GM18511 (cell line): ENCODE measurements at regions not wholly inside any gene's neighbourhood (a gene's known extent, or its start where the extent isn't known, plus 50 kb on each side); places are given as distances from the start of the nearest gene placed in this dataset.

Experiments
- ATAC-seq: cut with Tn5 transposase; IDR thresholded peaks from one replicate; pipeline ENCODE4 v1.9.1; 2021; ENCODE audit warnings: mild to moderate bottlenecking, moderate library complexity; ENCODE audit not compliant: unreplicated experiment

DNA sequence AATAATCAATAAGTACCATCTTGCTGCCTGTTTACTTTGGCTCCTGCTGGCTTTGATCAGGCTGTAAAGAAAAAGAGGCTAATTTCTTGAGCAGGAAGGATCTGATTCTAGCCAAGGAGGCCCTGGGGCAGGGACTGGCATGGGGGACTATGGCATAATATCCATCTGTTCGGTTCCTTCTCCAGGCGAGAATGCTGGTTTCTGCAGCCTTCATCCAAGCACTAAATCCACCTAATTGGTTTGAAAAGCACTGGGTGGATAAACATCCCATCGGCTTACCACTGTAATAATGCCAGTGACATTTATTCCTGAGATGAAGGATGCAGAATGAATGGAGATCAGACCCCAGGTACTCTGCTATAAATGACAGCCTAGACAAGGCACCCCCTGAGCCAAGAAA lies 180.0 kb upstream of the ASIC2 start:
- ATAC-seq: no peak

DNA sequence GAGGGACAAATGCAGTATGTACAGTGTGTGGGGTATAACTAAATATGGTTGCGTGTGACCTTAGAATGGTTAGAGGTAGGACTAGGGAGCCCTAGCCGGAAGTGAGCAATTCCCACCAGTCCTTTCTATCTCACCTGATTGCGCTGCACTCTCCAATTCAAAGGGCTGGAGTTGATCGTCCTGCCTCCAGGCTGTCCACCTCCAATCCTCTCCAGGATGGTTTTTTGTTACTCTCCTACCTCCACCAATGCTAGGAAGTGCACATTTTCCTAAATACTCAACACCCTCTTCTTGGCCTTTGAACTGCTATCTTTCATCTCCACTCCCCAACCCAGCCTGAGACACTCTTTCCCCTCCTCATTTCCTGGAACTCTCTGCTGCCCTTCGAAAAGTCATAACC lies 181.7 kb upstream of the ASIC2 start:
- no peak for ATAC-seq

DNA sequence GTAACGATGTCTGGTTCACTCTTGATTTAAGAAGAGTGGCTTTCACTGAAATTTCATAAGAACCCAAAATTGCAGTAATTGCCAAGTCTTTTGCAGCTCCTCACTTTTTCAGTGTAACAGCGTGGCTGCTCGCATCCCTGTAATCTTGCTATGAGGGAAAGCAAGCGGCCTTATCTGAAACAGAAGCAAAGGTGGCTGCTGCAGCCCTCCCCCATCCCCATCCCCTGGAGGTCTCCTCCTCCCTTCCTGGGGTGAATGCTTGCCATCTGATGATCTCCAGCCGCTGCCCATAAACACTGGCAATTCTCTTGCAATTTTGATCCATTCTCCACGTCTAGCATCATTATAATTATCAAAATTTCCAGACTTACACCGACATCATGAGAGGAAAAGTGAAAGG lies 182.5 kb upstream of the ASIC2 start:
- no peak for ATAC-seq

DNA sequence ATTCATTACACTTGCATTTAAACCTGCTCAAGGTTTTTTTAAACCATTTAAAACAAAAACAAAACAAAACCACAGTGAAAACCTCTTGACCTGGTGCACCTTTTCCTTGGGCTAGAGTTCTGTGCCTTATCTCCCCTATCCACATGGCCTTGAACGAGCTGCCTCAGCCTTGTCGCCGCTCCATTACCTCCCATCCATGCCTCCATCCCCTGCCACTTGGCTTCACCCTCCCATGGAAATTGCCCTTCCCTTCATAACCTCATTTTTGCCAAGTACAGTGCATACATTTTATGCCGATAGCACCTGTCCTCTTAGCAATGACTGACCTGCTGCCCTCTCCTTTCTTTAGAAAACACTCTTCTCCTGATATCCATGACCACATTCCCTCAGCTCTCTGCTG lies 188.6 kb upstream of the ASIC2 start:
- no peak for ATAC-seq

DNA sequence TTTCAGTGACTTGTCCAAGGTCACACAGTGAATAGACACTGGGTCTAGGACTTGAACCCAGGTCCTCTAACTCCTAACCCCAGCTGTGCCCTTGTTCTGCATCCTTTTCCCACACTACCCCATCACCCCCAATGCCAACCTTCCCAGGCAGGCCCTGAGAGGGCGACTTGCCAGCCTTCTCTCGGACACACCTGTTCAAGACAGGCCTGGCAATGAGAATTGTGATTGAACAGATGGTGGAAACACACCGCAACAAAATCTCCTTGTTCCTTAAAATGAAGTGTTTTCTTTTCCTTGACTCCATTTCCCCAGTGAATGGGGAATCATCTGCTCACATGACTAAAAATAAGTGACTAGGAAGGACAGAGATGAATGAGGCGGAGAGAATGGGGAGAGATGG lies 189.5 kb upstream of the ASIC2 start:
- no peak for ATAC-seq

DNA sequence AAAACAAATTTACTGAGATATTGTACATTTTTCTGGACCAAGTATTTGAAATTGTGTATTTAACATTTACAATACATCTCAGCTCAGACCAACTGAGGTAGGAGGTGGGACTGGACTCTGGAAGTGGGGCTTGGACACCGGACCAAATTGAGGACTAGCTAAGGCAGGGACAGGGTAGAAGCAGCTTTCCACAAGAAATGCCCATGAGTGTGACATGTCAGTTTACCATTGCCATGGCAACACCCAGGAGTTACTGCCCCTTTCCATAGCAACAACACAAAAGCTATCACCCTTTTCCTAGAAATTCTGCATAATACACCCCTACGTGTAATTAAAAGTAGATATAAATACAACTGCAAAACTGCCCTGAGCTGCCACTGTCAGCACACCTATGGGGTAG lies 191.5 kb upstream of the ASIC2 start:
- no peak for ATAC-seq

DNA sequence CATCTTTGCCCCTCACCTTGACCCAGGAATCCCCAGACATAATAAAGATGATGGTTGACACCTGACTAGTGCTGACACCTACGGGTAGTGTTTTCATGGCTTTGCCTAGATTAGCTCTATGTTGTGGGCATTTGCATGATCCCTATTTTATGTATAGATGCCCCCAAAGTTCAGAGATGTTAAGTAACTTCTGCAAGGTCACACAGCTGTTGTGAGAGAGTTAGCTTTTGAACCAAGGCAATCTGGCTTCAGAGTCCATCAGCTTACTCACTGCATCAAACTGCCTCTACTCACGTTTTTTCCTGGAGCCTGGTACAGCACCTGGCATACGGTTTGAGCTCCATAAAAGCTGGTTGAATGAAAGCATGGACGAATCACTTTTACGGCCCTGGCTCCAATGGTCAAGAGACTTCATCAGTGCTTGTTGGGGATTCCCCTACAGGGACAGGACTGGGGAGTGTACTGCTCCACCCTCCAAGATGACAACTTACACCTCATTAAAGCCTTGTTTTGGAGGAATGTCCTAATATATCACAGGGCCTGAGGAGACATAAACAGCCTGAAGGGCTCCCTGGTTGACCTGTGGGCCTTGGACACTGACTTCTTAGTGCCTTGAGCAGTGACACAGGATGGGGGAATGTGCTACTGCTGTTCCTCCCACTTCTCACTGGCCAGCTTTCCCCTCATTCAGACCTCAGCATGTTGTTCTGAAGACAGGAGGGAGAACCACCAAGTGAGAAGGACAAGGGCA lies 193.2 kb upstream of the ASIC2 start:
- no peak for ATAC-seq

DNA sequence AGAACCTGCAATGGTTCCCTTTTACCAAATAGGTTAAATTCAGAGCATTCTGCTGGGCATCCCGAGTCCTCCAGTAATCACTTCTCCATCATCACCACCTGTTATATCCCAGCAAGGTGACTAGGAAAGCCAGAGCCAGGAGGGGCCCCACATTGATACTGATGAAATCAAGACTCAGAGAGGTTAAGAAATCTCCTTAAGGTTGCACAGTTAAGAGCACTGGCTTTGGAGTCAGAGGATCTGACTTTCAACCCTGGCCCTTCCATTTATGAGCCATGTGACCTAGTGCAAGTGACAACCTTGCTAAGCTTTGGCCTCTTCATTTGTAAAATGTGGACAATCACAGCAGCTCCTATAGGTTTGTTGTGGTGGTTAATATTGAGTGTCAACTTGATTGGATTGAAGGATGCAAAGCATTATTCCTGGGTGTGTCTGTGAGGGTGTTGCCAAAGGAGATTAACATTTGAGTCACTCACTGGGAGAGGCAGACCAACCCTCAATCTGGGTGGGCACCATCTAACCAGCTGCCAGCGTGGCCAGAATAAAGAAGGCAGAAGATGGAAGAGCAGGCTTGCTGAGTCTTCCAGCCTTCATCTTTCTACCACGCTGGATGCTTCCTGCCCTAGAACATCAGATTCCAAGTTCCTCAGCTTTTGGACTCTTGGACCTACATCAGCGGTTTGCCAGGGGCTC lies 194.2 kb upstream of the ASIC2 start:
- no peak for ATAC-seq

DNA sequence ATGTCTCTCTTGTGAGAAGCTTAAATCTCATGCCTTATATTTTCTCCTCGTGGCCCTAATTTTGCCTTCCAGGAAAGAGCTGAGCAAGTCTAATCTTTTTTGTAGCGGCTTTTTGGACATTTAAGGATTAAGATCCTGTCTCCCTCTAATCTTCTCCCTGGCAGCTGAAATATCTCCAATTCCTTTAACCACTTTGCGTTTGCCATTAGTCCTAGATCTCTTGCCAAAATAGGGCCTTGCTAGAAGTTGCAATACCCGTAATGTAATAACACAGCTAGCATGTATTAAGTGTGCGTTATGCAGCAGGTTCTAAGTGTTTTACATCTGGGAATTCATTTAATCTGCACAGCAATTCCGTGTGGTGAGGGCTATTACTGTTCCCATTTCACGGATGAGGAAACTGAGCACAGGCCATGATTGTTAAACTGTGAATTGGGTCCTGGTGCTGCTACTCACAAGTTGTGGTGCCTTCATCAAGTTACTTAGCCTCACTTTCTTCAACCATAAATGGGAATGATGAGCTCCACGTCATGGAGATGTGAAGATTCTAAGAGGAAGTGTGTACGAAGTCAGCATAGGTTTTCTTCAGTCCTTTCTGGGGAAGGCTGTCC lies 198.9 kb upstream of the ASIC2 start:
- no peak for ATAC-seq

DNA sequence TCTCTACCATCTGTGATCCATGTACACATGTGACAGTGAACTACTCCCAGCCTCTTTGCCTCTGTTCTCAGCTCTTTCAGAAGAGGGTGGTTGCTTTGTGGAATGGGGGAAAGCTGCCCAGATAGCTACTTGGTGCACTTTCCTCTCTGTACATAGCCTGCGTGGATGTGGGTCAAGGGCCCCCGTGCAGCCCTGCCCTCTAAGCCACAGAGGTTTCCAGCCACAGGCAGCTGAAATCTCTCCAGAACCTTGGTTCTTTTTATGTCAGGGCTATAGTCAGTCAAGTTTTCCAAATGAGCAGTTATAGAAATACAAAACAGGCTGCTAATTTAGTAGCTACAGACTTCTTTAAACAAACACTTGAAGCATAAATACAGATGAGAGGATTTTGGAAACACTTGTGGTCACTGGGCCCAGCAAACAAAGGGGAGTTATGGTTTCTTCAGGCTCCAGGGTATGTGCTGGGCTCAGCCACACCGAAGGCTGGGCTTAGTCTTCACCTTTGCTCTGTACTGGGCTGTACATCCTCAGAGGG lies 199.7 kb upstream of the ASIC2 start:
- ATAC-seq: no peak

DNA sequence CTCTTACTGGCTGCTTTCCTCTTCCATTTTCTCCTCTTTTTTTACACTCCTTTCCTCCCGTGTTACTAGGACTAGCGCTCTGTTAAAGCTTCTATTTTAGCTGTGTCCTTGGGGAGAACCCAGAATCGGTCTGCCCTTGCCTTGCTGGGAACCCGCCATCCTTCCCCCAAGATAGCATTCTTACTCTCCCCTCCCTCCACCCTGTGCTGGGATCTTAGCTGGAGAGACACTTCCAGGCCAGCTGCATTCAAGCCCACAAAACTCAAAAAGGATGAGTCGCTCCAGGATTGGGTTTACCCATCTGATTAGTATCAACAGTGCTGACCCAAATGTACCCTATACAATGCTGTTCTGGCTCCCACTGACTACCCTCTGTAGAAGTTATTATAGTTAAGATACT lies 200.5 kb upstream of the ASIC2 start:
- ATAC-seq: no peak

DNA sequence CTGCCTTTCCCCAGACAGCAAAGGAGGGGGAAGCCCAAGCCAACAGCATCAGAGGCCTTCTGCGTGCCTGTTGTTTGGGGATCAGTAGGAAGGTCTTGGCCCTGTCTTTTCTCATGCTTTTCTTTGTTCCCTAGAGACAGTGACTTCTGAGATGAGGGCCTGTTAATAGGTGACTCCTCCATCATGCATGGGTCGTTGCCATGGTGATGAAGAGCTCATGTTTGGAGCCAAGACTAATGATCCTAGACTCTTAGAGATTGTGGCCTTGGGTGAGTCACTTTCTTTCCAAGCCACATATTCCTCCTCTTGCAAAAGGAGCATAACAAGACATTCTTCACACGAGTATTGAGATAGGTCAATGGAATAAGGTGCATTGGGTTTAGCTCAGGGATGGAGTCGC lies 201.1 kb upstream of the ASIC2 start:
- no peak for ATAC-seq

DNA sequence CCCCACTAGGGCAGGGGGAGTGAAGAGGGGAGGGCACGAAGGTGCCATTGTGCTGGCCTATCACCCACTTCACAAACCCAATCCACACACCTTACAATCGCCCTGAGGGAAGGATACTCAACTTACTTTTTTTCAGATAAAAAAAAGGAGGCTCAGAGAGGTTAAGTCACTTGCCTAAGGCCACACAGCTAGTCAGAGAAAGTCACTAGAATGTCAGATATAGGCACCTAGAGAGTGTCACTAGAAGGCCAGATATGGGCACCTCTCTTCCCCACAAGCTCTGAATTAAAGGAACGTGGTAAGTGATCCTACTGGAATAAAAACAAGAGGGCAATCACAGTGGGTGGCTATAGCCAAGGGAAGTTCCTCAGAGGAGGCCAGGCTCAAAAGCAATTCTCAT lies 204.5 kb upstream of the ASIC2 start:
- ATAC-seq: no peak

DNA sequence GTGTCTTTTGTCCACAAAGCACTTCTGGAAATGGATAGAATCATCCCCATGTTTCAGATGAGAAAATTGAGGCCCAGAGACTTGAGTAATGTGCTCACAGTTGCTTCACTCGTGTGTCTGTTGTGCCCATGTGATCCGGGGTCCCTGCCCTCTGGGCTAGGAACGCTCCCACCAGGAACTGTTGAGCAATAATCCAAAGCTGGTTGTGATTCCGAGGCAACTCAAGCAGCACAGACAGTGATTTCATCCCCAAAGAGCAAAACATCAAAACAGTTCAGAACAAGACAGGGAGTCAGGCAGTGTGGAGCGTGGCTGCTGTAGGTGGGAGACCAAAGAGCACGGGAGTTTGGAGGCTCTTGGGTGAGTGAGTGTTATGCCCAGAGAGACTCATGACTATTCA lies 205.0 kb upstream of the ASIC2 start:
- ATAC-seq: no peak

DNA sequence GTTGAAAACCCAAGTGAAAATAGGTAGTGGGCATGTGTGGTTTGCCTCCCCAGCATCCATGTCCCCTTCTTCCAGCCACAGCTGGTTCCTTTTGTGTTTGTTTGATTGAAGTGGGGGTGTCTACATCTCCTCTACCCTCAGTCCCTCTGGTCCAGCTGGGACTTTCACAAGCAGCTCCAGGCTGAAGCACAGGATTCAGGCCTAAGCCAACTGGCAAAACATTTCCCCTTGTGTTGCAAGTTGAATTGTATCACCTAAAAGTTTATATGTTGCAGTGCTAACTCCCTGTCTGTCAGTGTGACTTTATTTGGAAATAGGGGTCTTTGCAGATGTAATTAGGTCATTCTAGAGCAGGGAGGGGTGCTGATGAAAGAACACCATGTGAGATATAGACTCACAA lies 205.9 kb upstream of the ASIC2 start:
- no peak for ATAC-seq

DNA sequence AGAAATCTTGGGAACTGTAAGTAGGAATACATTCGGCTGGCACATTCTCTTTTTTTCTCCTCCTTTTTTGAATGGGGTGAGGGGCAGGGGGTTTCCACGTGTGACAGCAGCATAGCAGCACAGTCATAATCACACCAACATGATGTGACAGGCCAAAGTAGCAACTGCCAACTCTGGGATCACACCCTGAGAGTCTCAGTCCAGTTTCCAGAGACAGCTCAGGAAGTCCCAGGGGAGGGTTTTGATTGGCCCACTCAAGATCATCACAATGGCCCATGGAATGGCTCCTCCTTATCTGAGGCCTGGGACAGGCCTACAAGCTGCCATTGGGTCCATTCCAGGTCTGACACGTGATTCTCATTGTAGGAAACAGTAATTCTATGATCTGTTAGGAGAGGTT lies 207.1 kb upstream of the ASIC2 start:
- ATAC-seq: no peak

DNA sequence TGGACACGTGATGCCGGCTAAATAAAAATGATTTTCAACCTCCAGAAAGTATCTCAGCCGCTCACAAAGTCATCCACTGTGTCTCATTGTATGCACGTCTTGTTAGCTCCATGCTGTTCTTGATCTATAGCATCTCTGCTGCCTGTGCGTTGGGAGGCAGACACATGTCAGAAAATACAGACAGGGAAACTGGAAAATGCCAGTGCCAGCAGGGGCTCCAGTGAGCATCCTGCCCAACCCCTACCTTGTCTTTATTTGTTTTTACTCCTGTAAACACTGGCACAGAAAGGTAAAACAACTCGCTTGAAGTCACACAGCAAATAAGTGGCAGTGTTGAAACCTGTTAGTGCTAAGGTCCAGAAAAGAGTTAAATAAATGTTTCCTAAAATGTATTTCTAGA lies 208.1 kb upstream of the ASIC2 start:
- no peak for ATAC-seq

DNA sequence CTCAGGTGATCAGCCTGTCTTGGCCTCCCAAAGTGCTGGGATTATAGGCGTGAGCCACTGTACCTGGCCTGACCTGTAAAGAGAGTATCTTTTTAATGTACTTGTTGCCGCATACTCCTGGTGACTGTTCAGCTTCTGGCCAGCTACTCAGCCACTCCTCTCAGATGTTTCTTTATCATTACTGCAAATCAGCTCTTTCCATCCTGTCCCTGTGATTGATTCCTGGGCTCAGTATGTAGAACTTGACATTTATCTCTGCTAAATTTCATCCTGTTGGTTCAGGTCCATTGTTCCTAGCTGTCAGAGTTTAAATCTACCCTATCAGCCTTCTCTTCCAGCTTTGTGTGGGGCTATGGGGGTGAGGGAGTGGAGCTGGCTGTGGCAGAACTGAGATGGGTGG lies 211.5 kb upstream of the ASIC2 start:
- no peak for ATAC-seq

DNA sequence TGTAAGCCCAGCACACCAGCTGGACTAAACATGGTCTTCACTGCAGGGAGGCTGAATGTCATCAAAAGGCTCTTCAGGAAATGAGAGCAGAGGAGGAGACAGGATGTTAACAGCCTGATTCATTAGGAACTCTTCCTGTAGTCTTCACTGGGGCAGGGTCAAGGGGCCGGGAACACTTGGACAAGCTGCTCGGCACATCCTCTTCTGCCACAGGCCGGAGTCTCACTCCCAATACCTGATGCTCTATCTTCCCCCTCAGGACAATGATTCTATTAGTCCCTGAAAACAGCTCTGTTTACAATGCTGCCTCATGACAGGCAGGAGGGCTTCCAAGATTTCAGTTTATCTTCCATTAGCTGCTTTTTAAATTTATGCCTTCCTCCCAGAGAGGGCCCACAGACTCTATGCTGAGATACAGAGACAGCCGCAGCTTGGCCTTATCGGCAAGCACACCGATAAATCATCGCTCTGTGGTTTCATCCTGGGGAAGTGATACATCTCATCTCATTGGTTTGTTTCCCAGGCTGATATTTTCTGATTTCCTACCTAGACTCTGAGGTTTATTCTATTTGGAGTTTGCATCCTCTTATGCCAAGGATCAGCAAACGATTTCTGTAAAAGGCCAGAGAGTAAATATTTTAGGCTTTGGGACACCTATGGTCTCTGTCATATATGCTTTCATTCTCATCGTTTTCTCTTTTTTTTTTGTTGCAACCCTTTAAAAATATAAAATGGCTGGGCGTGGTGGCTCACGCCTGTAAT lies 214.0 kb upstream of the ASIC2 start:
- ATAC-seq: no peak

DNA sequence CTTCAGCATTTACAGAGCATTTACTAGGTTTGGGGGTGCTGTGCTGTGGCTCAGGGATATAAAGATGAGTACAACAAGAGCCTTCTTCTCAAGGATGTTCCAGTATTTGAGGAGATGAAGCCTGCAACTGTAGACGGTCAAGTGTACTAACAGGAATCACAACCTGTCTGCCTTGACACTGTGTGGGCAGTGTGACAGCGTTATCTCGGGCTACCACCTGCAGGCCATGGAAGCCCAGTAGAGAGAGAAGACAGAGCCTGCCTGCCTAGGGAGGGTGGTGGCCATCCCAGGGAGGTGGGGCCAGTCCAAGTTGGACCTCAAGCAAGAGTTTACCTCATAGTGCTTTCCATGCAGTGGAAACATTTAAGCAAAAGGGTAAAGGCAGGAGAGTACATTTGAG lies 215.1 kb upstream of the ASIC2 start:
- ATAC-seq: no peak

DNA sequence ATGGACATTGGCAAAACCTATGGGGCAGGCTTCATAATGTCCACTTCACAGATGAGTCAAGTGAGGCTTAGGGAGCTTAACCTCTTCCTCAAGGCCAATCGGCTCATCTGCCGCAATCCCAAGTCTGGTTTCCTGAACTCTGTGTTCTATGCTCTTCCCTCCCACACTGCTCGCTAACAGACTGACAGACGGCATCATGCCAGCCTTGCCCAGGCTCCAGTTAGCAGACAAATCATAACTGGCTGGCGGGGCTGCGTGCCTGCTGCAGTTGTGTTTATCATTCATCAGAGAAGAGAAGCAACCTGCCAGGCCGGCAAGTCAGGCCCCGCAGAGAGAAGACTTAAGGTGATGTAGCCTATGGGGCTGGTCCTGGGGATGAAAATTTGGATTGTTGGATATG lies 216.2 kb upstream of the ASIC2 start:
- no peak for ATAC-seq
